Endothelial cell of umbilical vein (primary cell): ENCODE measurements at regions not wholly inside any gene's neighbourhood (a gene's known extent, or its start where the extent isn't known, plus 50 kb on each side); places are given as distances from the start of the nearest gene placed in this dataset.

ENCODE experiments used
- BruUV-seq: library from RNA; stranded (reverse); fragments of 400-500 nt; replicated peaks from 2 replicates; lab custom pipeline; 2021; lab: Mats Ljungman, UMichigan
- CTCF ChIA-PET: fragments of 300-600, 350-600 bp; sonication (Branson Sonifier 250); formaldehyde crosslinking; loops from one replicate; lab custom pipeline; 2021; ENCODE audit warnings: antibody characterized with exemption, inconsistent platforms; lab: Charles Lee
- POLR2A ChIA-PET: fragments of 300-600, 350-600 bp; sonication (Branson Sonifier 250); formaldehyde crosslinking; loops from one replicate; lab custom pipeline; 2021; ENCODE audit warnings: antibody characterized with exemption, inconsistent platforms; lab: Charles Lee
- DNase-seq: peaks from one replicate; pipeline ENCODE4 v3.0.0-alpha.2; 2011; ENCODE audit warnings: low read depth, low spot score
- FAIRE-seq: peaks from 2 replicates; lab custom pipeline; 2011; peaks lifted over from hg19 to GRCh38; lab: Jason Lieb, UNC
- H2AFZ ChIP-seq: 2 replicates; pipeline ENCODE4 v1.6.0; 2012; ENCODE audit warnings: low read depth, low read length, control low read depth, inconsistent platforms
- H3K27ac ChIP-seq: 2 replicates; pipeline ENCODE4 v1.5.1; 2011; ENCODE audit warnings: low read depth, mild to moderate bottlenecking, control low read depth, low read length, moderate library complexity; ENCODE audit not compliant: insufficient read depth
- H3K27me3 ChIP-seq, 2 experiments: 2 replicates each; pipeline versions ENCODE4 v1.6.0 to v1.6.1; 2011; ENCODE audit warnings: low read length in 2 of 2, mixed read lengths in 1 of 2; ENCODE audit not compliant: control insufficient read depth in 2 of 2, insufficient read depth in 2 of 2
- H3K36me3 ChIP-seq, 2 experiments: 2 replicates in 1 of 2; 3 replicates in 1 of 2; pipeline ENCODE4 v1.5.1; 2011; ENCODE audit warnings: low read length in 2 of 2, mild to moderate bottlenecking in 1 of 2, moderate library complexity in 1 of 2; ENCODE audit not compliant: control insufficient read depth in 2 of 2, insufficient read depth in 2 of 2; ENCODE audit errors: extremely low read depth in 1 of 2
- H3K4me1 ChIP-seq: 3 replicates; pipeline ENCODE4 v1.5.1; 2011; ENCODE audit warnings: mild to moderate bottlenecking, low read length; ENCODE audit not compliant: control insufficient read depth, insufficient read depth; ENCODE audit errors: extremely low read depth
- H3K4me2 ChIP-seq: 2 replicates; pipeline ENCODE4 v1.6.1; 2011; ENCODE audit warnings: low read length, control low read depth, mixed read lengths; ENCODE audit not compliant: insufficient read depth
- H3K4me3 ChIP-seq, 3 experiments: fragments of 200-600 bp in 1 of 3; sonication (generic), shearing (Covaris generic) in 1 of 3; replicated peaks in 1 of 3; 2 replicates each; pipeline ENCODE4 v1.5.1; 2011 to 2016; ENCODE audit warnings: control low read depth in 3 of 3, low read length in 3 of 3, mild to moderate bottlenecking in 2 of 3, inconsistent platforms in 1 of 3, low read depth in 1 of 3, moderate library complexity in 1 of 3; ENCODE audit not compliant: insufficient read depth in 1 of 3
- H3K79me2 ChIP-seq: 2 replicates; pipeline ENCODE4 v1.6.0; 2012; ENCODE audit warnings: low read length, inconsistent platforms; ENCODE audit not compliant: control insufficient read depth, insufficient read depth
- H3K9ac ChIP-seq: replicated peaks from 2 replicates; pipeline ENCODE3; 2011; ENCODE audit warnings: low read length, control low read depth; ENCODE audit not compliant: insufficient read depth; ENCODE audit errors: extremely low read depth
- H3K9me1 ChIP-seq: replicated peaks from 3 replicates; pipeline ENCODE4 v1.6.0; 2011; ENCODE audit warnings: mild to moderate bottlenecking, low read length; ENCODE audit not compliant: control insufficient read depth, insufficient read depth; ENCODE audit errors: extremely low read depth
- H3K9me3 ChIP-seq: replicated peaks from 2 replicates; pipeline ENCODE4 v1.5.1; 2012; ENCODE audit warnings: low read length, inconsistent platforms; ENCODE audit not compliant: control insufficient read depth, insufficient read depth
- H4K20me1 ChIP-seq: replicated peaks from 2 replicates; pipeline ENCODE3; 2011; ENCODE audit warnings: mild to moderate bottlenecking, low read length; ENCODE audit not compliant: control insufficient read depth, insufficient read depth; ENCODE audit errors: extremely low read depth
- EZH2 ChIP-seq: IDR thresholded peaks from 2 replicates; pipeline ENCODE4 v1.6.1; 2012; ENCODE audit warnings: borderline replicate concordance, low read depth, mild to moderate bottlenecking, moderate library complexity, low read length, inconsistent platforms; ENCODE audit not compliant: severe bottlenecking
- FOS ChIP-seq: IDR thresholded peaks from 2 replicates; pipeline ENCODE4 v1.6.1; 2011; ENCODE audit warnings: mild to moderate bottlenecking, low read length, moderate library complexity, borderline replicate concordance; ENCODE audit not compliant: insufficient read depth
- GATA2 ChIP-seq: IDR thresholded peaks from 2 replicates; pipeline ENCODE4 v1.7.0; 2011; ENCODE audit warnings: low read depth, mild to moderate bottlenecking, moderate library complexity, mixed read lengths, low read length; ENCODE audit not compliant: insufficient read length, insufficient read depth
- JUN ChIP-seq: IDR thresholded peaks from 2 replicates; pipeline ENCODE4 v1.6.1; 2011; ENCODE audit warnings: borderline replicate concordance, low read depth; ENCODE audit not compliant: insufficient read length, insufficient read depth
- MYC ChIP-seq: IDR thresholded peaks from one replicate; pipeline ENCODE4 v1.6.1; 2011; ENCODE audit warnings: mild to moderate bottlenecking, low read depth, low read length
- POLR2A ChIP-seq: IDR thresholded peaks from 2 replicates; pipeline ENCODE4 v1.6.1; 2012; ENCODE audit warnings: low read depth, mild to moderate bottlenecking, control low read depth, low read length
- POLR2AphosphoS5 ChIP-seq: IDR thresholded peaks from 2 replicates; pipeline ENCODE4 v1.6.1; 2012; ENCODE audit warnings: low read depth, mild to moderate bottlenecking, control low read depth, low read length, moderate library complexity; ENCODE audit not compliant: insufficient read depth
- dilution Hi-C: fragments of 300-500 bp; cut with MboI; formaldehyde crosslinking; loops from one replicate; pipeline ENCODE4 v1.15.0; 2019; ENCODE audit warnings: low sequenced_read_pairs; ENCODE audit not compliant: extremely low pct_ligation_motif_present
- intact Hi-C: fragments of 100-400 bp; cut with micrococcal nuclease; formaldehyde crosslinking; loops from one replicate; pipeline ENCODE4 v1.10.0; 2022
- TF ChIP-seq, protein P1 (sequence below): IDR thresholded peaks from 2 replicates; pipeline ENCODE4 v1.6.1; 2011; ENCODE audit not compliant: insufficient read depth, insufficient read length
- TF ChIP-seq, protein P2 (sequence below), 2 donors: IDR thresholded peaks; 1 replicate in 1 of 2; 2 replicates in 1 of 2; pipeline ENCODE4 v1.5.1; 2011; ENCODE audit warnings: low read length in 2 of 2, mild to moderate bottlenecking in 2 of 2, moderate library complexity in 2 of 2, control low read depth in 1 of 2, inconsistent platforms in 1 of 2, low read depth in 1 of 2; ENCODE audit not compliant: insufficient read depth in 1 of 2; ENCODE audit errors: extremely low read depth in 1 of 2

DNA sequence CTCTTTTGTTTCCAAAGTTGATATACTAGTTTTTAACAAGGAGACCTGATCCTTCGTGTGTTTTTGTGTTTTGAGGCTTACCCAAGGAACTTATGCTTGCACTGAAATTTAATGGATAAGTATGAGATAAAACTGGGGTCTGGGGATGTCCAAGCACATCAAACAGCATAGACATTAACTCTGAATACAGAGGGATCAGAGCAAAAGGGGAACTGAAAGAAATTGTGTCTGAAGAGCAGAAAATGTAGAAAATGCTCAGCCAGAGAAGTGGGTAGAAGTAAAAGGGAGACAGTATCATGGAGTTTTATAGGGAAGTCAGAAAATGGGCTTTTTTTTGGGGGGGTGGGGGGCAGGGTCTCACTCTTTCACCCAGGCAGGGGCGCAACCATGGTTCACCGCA lies 695.4 kb downstream of the ARAP2 start:
- H3K36me3 ChIP-seq = no peaks in the 10 kb centered on the region
- no peaks in the 10 kb centered on the region for H3K27me3 ChIP-seq
- DNase-seq (no peak), FAIRE-seq (no peak)
- intact Hi-C loops = no loop called here
- H3K9me3 ChIP-seq = peaks cover 6% of the 10 kb centered on the region
- H3K4me2 ChIP-seq = no peak overlapping the region
- no peaks in the 10 kb centered on the region for H4K20me1 ChIP-seq
- no peak overlapping the region for H3K27ac ChIP-seq
- TF ChIP-seq JUN (no peak), EZH2 (no peak), POLR2A (no peak), MYC (no peak), POLR2AphosphoS5 (no peak), FOS (no peak), GATA2 (no peak)
- TF ChIP-seq, protein P1, sequence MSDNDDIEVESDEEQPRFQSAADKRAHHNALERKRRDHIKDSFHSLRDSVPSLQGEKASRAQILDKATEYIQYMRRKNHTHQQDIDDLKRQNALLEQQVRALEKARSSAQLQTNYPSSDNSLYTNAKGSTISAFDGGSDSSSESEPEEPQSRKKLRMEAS = no peak
- TF ChIP-seq, protein P2, sequence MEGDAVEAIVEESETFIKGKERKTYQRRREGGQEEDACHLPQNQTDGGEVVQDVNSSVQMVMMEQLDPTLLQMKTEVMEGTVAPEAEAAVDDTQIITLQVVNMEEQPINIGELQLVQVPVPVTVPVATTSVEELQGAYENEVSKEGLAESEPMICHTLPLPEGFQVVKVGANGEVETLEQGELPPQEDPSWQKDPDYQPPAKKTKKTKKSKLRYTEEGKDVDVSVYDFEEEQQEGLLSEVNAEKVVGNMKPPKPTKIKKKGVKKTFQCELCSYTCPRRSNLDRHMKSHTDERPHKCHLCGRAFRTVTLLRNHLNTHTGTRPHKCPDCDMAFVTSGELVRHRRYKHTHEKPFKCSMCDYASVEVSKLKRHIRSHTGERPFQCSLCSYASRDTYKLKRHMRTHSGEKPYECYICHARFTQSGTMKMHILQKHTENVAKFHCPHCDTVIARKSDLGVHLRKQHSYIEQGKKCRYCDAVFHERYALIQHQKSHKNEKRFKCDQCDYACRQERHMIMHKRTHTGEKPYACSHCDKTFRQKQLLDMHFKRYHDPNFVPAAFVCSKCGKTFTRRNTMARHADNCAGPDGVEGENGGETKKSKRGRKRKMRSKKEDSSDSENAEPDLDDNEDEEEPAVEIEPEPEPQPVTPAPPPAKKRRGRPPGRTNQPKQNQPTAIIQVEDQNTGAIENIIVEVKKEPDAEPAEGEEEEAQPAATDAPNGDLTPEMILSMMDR (IDR thresholded peaks at IDR 0.05; ENCODE audit: extremely low read depth in 1 of 2, insufficient read depth in 1 of 2, low read depth in 1 of 2, low read length in 2 of 2) = no peak
- no peaks in the 10 kb centered on the region for H3K4me1 ChIP-seq
- POLR2A ChIA-PET = no interaction called here
- no peak overlapping the region for H3K9ac ChIP-seq
- H3K9me1 ChIP-seq = no peaks in the 10 kb centered on the region
- H3K79me2 ChIP-seq = no peaks in the 10 kb centered on the region
- CTCF ChIA-PET = no interaction called here
- dilution Hi-C loops = no loop called here
- H2AFZ ChIP-seq = no peak overlapping the region
- no TSS peak for BruUV-seq
- no peak overlapping the region for H3K4me3 ChIP-seq
